ENCODE measurements at regions not wholly inside any gene's neighbourhood (a gene's known extent, or its start where the extent isn't known, plus 50 kb on each side); places are given as distances from the start of the nearest gene placed in this dataset.

GRCh38 chr1:60697204-60697994 lies 385.0 kb upstream of the NFIA start:
- TF ChIP-seq POLR2AphosphoS5 (IDR thresholded peaks at IDR 0.05) (no peak), CTCF (IDR thresholded peaks at IDR 0.05) (no peak), POLR2A (IDR thresholded peaks at IDR 0.05) (no peak)

Measured in suprapubic skin (tissue), 4 donors.